Astrocyte (in vitro differentiated cells and primary cell): ENCODE measurements at regions not wholly inside any gene's neighbourhood (a gene's known extent, or its start where the extent isn't known, plus 50 kb on each side); places are given as distances from the start of the nearest gene placed in this dataset.

ENCODE experiments used
- DNase-seq: peaks from one replicate; pipeline ENCODE4 v3.0.0-alpha.2; 2010; ENCODE audit warnings: low read depth
- FAIRE-seq: peaks from 2 replicates; lab custom pipeline; 2011; peaks lifted over from hg19 to GRCh38; lab: Jason Lieb, UNC
- H2AFZ ChIP-seq: 2 replicates; pipeline ENCODE4 v1.6.0; 2012; ENCODE audit warnings: low read depth, low read length, inconsistent platforms
- H3K27ac ChIP-seq: 2 replicates; pipeline ENCODE4 v1.5.1; 2011; ENCODE audit warnings: low read depth, low read length, inconsistent platforms
- H3K27me3 ChIP-seq: 2 replicates; pipeline ENCODE4 v1.6.0; 2011; ENCODE audit warnings: low read length, inconsistent platforms; ENCODE audit not compliant: insufficient read depth
- H3K36me3 ChIP-seq: 2 replicates; pipeline ENCODE4 v1.5.1; 2011; ENCODE audit warnings: low read length, inconsistent platforms; ENCODE audit not compliant: insufficient read depth
- H3K4me1 ChIP-seq: 2 replicates; pipeline ENCODE4 v1.5.1; 2011; ENCODE audit warnings: low read length, inconsistent platforms; ENCODE audit not compliant: insufficient read depth
- H3K4me2 ChIP-seq: 2 replicates; pipeline ENCODE4 v1.6.0; 2012; ENCODE audit warnings: low read length, inconsistent platforms
- H3K4me3 ChIP-seq: 2 replicates; pipeline ENCODE4 v1.5.1; 2011; ENCODE audit warnings: low read depth, mild to moderate bottlenecking, low read length, inconsistent platforms; ENCODE audit not compliant: insufficient read depth
- H3K79me2 ChIP-seq: 2 replicates; pipeline ENCODE4 v1.6.0; 2012; ENCODE audit warnings: mild to moderate bottlenecking, low read length, inconsistent platforms; ENCODE audit not compliant: insufficient read depth
- H3K9ac ChIP-seq: 2 replicates; pipeline ENCODE4 v1.6.0; 2012; ENCODE audit warnings: mild to moderate bottlenecking, low read length, inconsistent platforms
- H3K9me3 ChIP-seq: 2 replicates; pipeline ENCODE4 v1.5.1; 2012; ENCODE audit warnings: low read depth, mild to moderate bottlenecking, low read length, inconsistent platforms; ENCODE audit not compliant: insufficient read depth
- H4K20me1 ChIP-seq: 2 replicates; pipeline ENCODE4 v1.6.0; 2012; ENCODE audit warnings: low read length, inconsistent platforms; ENCODE audit not compliant: insufficient read depth
- H3K27ac Mint-ChIP-seq: one replicate; pipeline ENCODE4 v1.8.0; 2021; ENCODE audit warnings: mild to moderate bottlenecking, mixed read lengths; ENCODE audit not compliant: unreplicated experiment
- H3K27me3 Mint-ChIP-seq: one replicate; pipeline ENCODE4 v1.8.0; 2021; ENCODE audit warnings: low read depth, mixed read lengths; ENCODE audit not compliant: unreplicated experiment
- H3K36me3 Mint-ChIP-seq: one replicate; pipeline ENCODE4 v1.8.0; 2021; ENCODE audit warnings: low read depth, mixed read lengths; ENCODE audit not compliant: unreplicated experiment
- H3K4me1 Mint-ChIP-seq: one replicate; pipeline ENCODE4 v1.8.0; 2021; ENCODE audit warnings: low read depth, mixed read lengths; ENCODE audit not compliant: unreplicated experiment
- H3K4me3 Mint-ChIP-seq: one replicate; pipeline ENCODE4 v1.8.0; 2021; ENCODE audit warnings: mild to moderate bottlenecking, moderate library complexity, mixed read lengths; ENCODE audit not compliant: unreplicated experiment
- H3K9me3 Mint-ChIP-seq: one replicate; pipeline ENCODE4 v1.8.0; 2021; ENCODE audit warnings: mild to moderate bottlenecking, mixed read lengths; ENCODE audit not compliant: unreplicated experiment
- CTCF ChIP-seq: IDR thresholded peaks from 2 replicates; pipeline ENCODE4 v1.5.1; 2011; ENCODE audit warnings: low read depth, mild to moderate bottlenecking, inconsistent platforms, low read length, moderate library complexity; ENCODE audit not compliant: insufficient read depth
- EZH2 ChIP-seq: IDR thresholded peaks from 2 replicates; pipeline ENCODE4 v1.6.1; 2012; ENCODE audit warnings: mild to moderate bottlenecking, low read length, inconsistent platforms; ENCODE audit not compliant: insufficient read depth

- H3K9me3 Mint-ChIP-seq = peaks cover 2% of the 10 kb centered on the region
- no peak overlapping the region for H3K4me3 ChIP-seq
- no peaks in the 10 kb centered on the region for H3K4me1 ChIP-seq
- H3K9me3 ChIP-seq = no peaks in the 10 kb centered on the region
- no peak overlapping the region for H3K27ac ChIP-seq
- FAIRE-seq (no peak), DNase-seq (no peak)
- peaks cover 3% of the 10 kb centered on the region for H3K36me3 Mint-ChIP-seq
- H3K27me3 ChIP-seq = no peaks in the 10 kb centered on the region
- no peaks in the 10 kb centered on the region for H3K79me2 ChIP-seq
- H4K20me1 ChIP-seq = no peaks in the 10 kb centered on the region
- TF ChIP-seq EZH2 = no peak
- TF ChIP-seq CTCF = no peak
- no peak overlapping the region for H3K27ac Mint-ChIP-seq
- no peak overlapping the region for H3K4me3 Mint-ChIP-seq
- no peak overlapping the region for H2AFZ ChIP-seq
- H3K4me1 Mint-ChIP-seq = peaks cover 5% of the 10 kb centered on the region
- H3K27me3 Mint-ChIP-seq = peaks cover 4% of the 10 kb centered on the region
- H3K36me3 ChIP-seq = no peaks in the 10 kb centered on the region
- H3K4me2 ChIP-seq = no peak overlapping the region
- no peak overlapping the region for H3K9ac ChIP-seq
These were observed 314.1 kb downstream of the SNAPC1 start for GRCh38 chr14:62076368-62076767.

- H3K4me1 ChIP-seq = no peaks in the 10 kb centered on the region
- Mint-ChIP-seq H3K27ac (no peak overlapping the region), H3K9me3 (peaks cover 2% of the 10 kb centered on the region), H3K36me3 (peaks cover 6% of the 10 kb centered on the region), H3K4me1 (no peaks in the 10 kb centered on the region), H3K27me3 (peaks cover 7% of the 10 kb centered on the region), H3K4me3 (no peak overlapping the region)
- no peaks in the 10 kb centered on the region for H3K27me3 ChIP-seq
- no peak for FAIRE-seq
- H4K20me1 ChIP-seq = no peaks in the 10 kb centered on the region
- no peak overlapping the region for H3K4me3 ChIP-seq
- no peak overlapping the region for H3K4me2 ChIP-seq
- DNase-seq = no peak
- H3K9ac ChIP-seq = no peak overlapping the region
- TF ChIP-seq CTCF (no peak), EZH2 (no peak)
- no peak overlapping the region for H3K27ac ChIP-seq
- H2AFZ ChIP-seq = no peak overlapping the region
- no peaks in the 10 kb centered on the region for H3K9me3 ChIP-seq
- no peaks in the 10 kb centered on the region for H3K36me3 ChIP-seq
- no peaks in the 10 kb centered on the region for H3K79me2 ChIP-seq
These were observed 314.8 kb downstream of the SNAPC1 start for GRCh38 chr14:62076825-62077605.

- Histone ChIP-seq H3K4me3 (no peak overlapping the region), H3K27me3 (no peaks in the 10 kb centered on the region), H3K4me1 (no peaks in the 10 kb centered on the region), H2AFZ (no peak overlapping the region), H3K79me2 (no peaks in the 10 kb centered on the region), H3K36me3 (no peaks in the 10 kb centered on the region), H3K9me3 (no peaks in the 10 kb centered on the region), H3K27ac (no peak overlapping the region), H3K9ac (no peak overlapping the region), H3K4me2 (no peak overlapping the region), H4K20me1 (no peaks in the 10 kb centered on the region)
- H3K27me3 Mint-ChIP-seq = peaks cover 7% of the 10 kb centered on the region
- TF ChIP-seq CTCF = no peak
- no peak for TF ChIP-seq EZH2
- no peak for DNase-seq
- peaks cover 6% of the 10 kb centered on the region for H3K36me3 Mint-ChIP-seq
- FAIRE-seq = no peak
- no peak overlapping the region for H3K27ac Mint-ChIP-seq
- peaks cover 2% of the 10 kb centered on the region for H3K9me3 Mint-ChIP-seq
- no peaks in the 10 kb centered on the region for H3K4me1 Mint-ChIP-seq
- H3K4me3 Mint-ChIP-seq = no peak overlapping the region
These were observed 315.5 kb downstream of the SNAPC1 start for GRCh38 chr14:62077676-62078261.
